WTC11 (cell line): ENCODE measurements at regions not wholly inside any gene's neighbourhood (a gene's known extent, or its start where the extent isn't known, plus 50 kb on each side); places are given as distances from the start of the nearest gene placed in this dataset.

Experiments
- ARID4B ChIP-seq: sonication (generic); formaldehyde crosslinking; IDR thresholded peaks from 2 replicates; pipeline ENCODE4 v1.8.0; 2023; ENCODE audit warnings: missing genetic modification reagents, mild to moderate bottlenecking, borderline replicate concordance
- HMGXB4 ChIP-seq: sonication (generic); formaldehyde crosslinking; IDR thresholded peaks from 2 replicates; pipeline ENCODE4 v1.8.1; 2023; ENCODE audit warnings: mild to moderate bottlenecking, moderate library complexity, missing genetic modification reagents
- IRF1 ChIP-seq: sonication (generic); formaldehyde crosslinking; IDR thresholded peaks from 2 replicates; pipeline ENCODE4 v1.8.0; 2023; ENCODE audit warnings: missing genetic modification reagents
- IRF2 ChIP-seq: sonication (generic); formaldehyde crosslinking; IDR thresholded peaks from 2 replicates; pipeline ENCODE4 v1.8.0; 2022; ENCODE audit warnings: low read depth, missing genetic modification reagents, borderline replicate concordance
- SMAD4 ChIP-seq: sonication (generic); formaldehyde crosslinking; IDR thresholded peaks from 2 replicates; pipeline ENCODE4 v1.8.0; 2022; ENCODE audit warnings: mild to moderate bottlenecking, missing genetic modification reagents
- ZNF138 ChIP-seq: sonication (generic); formaldehyde crosslinking; conservative IDR thresholded peaks from 2 replicates; pipeline ENCODE4 v1.8.1; 2022; ENCODE audit warnings: mild to moderate bottlenecking, moderate library complexity, missing genetic modification reagents
- ZNF416 ChIP-seq: fragments of 250-450 bp; sonication (Bioruptor Pico); IDR thresholded peaks from 2 replicates; pipeline ENCODE4 v1.9.0; 2021; ENCODE audit warnings: mild to moderate bottlenecking, inconsistent platforms
- TF ChIP-seq, protein P1 (sequence below): fragments of 200-600 bp; IDR thresholded peaks from 2 replicates; pipeline ENCODE4 v1.8.0; 2022; ENCODE audit warnings: antibody characterized with exemption
- TF ChIP-seq, protein P2 (sequence below): sonication (generic); formaldehyde crosslinking; IDR thresholded peaks from 2 replicates; pipeline ENCODE4 v1.8.0; 2022; ENCODE audit warnings: mild to moderate bottlenecking, missing genetic modification reagents
- TF ChIP-seq, protein P3 (sequence below): sonication (generic); formaldehyde crosslinking; IDR thresholded peaks from 2 replicates; pipeline ENCODE4 v1.8.1; 2023; ENCODE audit warnings: mild to moderate bottlenecking, missing genetic modification reagents, borderline replicate concordance
- TF ChIP-seq, protein P4 (sequence below): fragments of 250-450 bp; sonication (Bioruptor Pico); IDR thresholded peaks from 2 replicates; pipeline ENCODE4 v1.9.0; 2021; ENCODE audit warnings: mild to moderate bottlenecking

GRCh38 chr9:89943309-89943708 lies 338.5 kb downstream of the GADD45G start:
- TF ChIP-seq, protein P1, sequence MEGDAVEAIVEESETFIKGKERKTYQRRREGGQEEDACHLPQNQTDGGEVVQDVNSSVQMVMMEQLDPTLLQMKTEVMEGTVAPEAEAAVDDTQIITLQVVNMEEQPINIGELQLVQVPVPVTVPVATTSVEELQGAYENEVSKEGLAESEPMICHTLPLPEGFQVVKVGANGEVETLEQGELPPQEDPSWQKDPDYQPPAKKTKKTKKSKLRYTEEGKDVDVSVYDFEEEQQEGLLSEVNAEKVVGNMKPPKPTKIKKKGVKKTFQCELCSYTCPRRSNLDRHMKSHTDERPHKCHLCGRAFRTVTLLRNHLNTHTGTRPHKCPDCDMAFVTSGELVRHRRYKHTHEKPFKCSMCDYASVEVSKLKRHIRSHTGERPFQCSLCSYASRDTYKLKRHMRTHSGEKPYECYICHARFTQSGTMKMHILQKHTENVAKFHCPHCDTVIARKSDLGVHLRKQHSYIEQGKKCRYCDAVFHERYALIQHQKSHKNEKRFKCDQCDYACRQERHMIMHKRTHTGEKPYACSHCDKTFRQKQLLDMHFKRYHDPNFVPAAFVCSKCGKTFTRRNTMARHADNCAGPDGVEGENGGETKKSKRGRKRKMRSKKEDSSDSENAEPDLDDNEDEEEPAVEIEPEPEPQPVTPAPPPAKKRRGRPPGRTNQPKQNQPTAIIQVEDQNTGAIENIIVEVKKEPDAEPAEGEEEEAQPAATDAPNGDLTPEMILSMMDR = no peak
- TF ChIP-seq IRF1 (CRISPR knock-in tag) = no peak
- TF ChIP-seq SMAD4 (CRISPR knock-in tag) = no peak
- no peak for TF ChIP-seq HMGXB4 (CRISPR knock-in tag)
- no peak for TF ChIP-seq ZNF416 (CRISPR knock-in tag)
- TF ChIP-seq, protein P2, sequence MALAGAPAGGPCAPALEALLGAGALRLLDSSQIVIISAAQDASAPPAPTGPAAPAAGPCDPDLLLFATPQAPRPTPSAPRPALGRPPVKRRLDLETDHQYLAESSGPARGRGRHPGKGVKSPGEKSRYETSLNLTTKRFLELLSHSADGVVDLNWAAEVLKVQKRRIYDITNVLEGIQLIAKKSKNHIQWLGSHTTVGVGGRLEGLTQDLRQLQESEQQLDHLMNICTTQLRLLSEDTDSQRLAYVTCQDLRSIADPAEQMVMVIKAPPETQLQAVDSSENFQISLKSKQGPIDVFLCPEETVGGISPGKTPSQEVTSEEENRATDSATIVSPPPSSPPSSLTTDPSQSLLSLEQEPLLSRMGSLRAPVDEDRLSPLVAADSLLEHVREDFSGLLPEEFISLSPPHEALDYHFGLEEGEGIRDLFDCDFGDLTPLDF (CRISPR knock-in tag) = no peak
- no peak for TF ChIP-seq ZNF138 (CRISPR knock-in tag)
- TF ChIP-seq IRF2 (CRISPR knock-in tag) = no peak
- TF ChIP-seq ARID4B (CRISPR knock-in tag) = no peak
- TF ChIP-seq, protein P3, sequence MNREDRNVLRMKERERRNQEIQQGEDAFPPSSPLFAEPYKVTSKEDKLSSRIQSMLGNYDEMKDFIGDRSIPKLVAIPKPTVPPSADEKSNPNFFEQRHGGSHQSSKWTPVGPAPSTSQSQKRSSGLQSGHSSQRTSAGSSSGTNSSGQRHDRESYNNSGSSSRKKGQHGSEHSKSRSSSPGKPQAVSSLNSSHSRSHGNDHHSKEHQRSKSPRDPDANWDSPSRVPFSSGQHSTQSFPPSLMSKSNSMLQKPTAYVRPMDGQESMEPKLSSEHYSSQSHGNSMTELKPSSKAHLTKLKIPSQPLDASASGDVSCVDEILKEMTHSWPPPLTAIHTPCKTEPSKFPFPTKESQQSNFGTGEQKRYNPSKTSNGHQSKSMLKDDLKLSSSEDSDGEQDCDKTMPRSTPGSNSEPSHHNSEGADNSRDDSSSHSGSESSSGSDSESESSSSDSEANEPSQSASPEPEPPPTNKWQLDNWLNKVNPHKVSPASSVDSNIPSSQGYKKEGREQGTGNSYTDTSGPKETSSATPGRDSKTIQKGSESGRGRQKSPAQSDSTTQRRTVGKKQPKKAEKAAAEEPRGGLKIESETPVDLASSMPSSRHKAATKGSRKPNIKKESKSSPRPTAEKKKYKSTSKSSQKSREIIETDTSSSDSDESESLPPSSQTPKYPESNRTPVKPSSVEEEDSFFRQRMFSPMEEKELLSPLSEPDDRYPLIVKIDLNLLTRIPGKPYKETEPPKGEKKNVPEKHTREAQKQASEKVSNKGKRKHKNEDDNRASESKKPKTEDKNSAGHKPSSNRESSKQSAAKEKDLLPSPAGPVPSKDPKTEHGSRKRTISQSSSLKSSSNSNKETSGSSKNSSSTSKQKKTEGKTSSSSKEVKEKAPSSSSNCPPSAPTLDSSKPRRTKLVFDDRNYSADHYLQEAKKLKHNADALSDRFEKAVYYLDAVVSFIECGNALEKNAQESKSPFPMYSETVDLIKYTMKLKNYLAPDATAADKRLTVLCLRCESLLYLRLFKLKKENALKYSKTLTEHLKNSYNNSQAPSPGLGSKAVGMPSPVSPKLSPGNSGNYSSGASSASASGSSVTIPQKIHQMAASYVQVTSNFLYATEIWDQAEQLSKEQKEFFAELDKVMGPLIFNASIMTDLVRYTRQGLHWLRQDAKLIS (CRISPR knock-in tag) = no peak
- TF ChIP-seq, protein P4, sequence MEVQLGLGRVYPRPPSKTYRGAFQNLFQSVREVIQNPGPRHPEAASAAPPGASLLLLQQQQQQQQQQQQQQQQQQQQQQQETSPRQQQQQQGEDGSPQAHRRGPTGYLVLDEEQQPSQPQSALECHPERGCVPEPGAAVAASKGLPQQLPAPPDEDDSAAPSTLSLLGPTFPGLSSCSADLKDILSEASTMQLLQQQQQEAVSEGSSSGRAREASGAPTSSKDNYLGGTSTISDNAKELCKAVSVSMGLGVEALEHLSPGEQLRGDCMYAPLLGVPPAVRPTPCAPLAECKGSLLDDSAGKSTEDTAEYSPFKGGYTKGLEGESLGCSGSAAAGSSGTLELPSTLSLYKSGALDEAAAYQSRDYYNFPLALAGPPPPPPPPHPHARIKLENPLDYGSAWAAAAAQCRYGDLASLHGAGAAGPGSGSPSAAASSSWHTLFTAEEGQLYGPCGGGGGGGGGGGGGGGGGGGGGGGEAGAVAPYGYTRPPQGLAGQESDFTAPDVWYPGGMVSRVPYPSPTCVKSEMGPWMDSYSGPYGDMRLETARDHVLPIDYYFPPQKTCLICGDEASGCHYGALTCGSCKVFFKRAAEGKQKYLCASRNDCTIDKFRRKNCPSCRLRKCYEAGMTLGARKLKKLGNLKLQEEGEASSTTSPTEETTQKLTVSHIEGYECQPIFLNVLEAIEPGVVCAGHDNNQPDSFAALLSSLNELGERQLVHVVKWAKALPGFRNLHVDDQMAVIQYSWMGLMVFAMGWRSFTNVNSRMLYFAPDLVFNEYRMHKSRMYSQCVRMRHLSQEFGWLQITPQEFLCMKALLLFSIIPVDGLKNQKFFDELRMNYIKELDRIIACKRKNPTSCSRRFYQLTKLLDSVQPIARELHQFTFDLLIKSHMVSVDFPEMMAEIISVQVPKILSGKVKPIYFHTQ (CRISPR knock-in tag) = no peak
